Bronchial epithelial cell (primary cell): ENCODE measurements at regions not wholly inside any gene's neighbourhood (a gene's known extent, or its start where the extent isn't known, plus 50 kb on each side); places are given as distances from the start of the nearest gene placed in this dataset.
A peak's percentile ranks its signal among the peaks of the same experiment; 100 is the strongest.

Experiments
- DNase-seq: peaks from one replicate; pipeline ENCODE4 v3.0.0-alpha.2; 2010; ENCODE audit warnings: low read depth
- FAIRE-seq: peaks from 2 replicates; lab custom pipeline; 2011; peaks lifted over from hg19 to GRCh38; lab: Jason Lieb, UNC
- H3K27me3 ChIP-seq: 2 replicates; pipeline ENCODE4 v1.5.1; 2011; ENCODE audit warnings: low read length; ENCODE audit not compliant: control insufficient read depth, insufficient read depth
- H3K36me3 ChIP-seq: 2 replicates; pipeline ENCODE4 v1.5.1; 2011; ENCODE audit warnings: low read length; ENCODE audit not compliant: control insufficient read depth, insufficient read depth
- H3K4me3 ChIP-seq: 2 replicates; pipeline ENCODE4 v1.5.1; 2011; ENCODE audit warnings: mild to moderate bottlenecking, low read depth, low read length, control low read depth
- CTCF ChIP-seq: IDR thresholded peaks from 2 replicates; pipeline ENCODE4 v1.5.1; 2011; ENCODE audit warnings: mild to moderate bottlenecking, moderate library complexity, low read length, control low read depth, inconsistent platforms; ENCODE audit not compliant: insufficient read depth, severe bottlenecking

- no peak for TF ChIP-seq CTCF
- Histone ChIP-seq H3K36me3 (no peaks in the 10 kb centered on the region), H3K4me3 (no peak overlapping the region), H3K27me3 (no peaks in the 10 kb centered on the region)
- FAIRE-seq (no peak), DNase-seq (peak; percentile 81)
These were observed 413.8 kb upstream of the SLC14A2 start for GRCh38 chr18:45201489-45201888.

- H3K36me3 ChIP-seq = no peaks in the 10 kb centered on the region
- H3K27me3 ChIP-seq = no peaks in the 10 kb centered on the region
- DNase-seq (no peak), FAIRE-seq (no peak)
- H3K4me3 ChIP-seq = no peak overlapping the region
- TF ChIP-seq CTCF = no peak
These were observed 413.2 kb upstream of the SLC14A2 start for GRCh38 chr18:45202061-45202460.

GRCh38 chr18:45203677-45204076 lies 411.6 kb upstream of the SLC14A2 start:
- H3K4me3 ChIP-seq = no peak overlapping the region
- DNase-seq (no peak), FAIRE-seq (no peak)
- H3K36me3 ChIP-seq = no peaks in the 10 kb centered on the region
- no peak for TF ChIP-seq CTCF
- no peaks in the 10 kb centered on the region for H3K27me3 ChIP-seq

GRCh38 chr18:45207328-45207727 lies 407.9 kb upstream of the SLC14A2 start:
- FAIRE-seq (no peak), DNase-seq (no peak)
- Histone ChIP-seq H3K4me3 (no peak overlapping the region), H3K36me3 (no peaks in the 10 kb centered on the region), H3K27me3 (no peaks in the 10 kb centered on the region)
- TF ChIP-seq CTCF = no peak

- H3K36me3 ChIP-seq = no peaks in the 10 kb centered on the region
- H3K4me3 ChIP-seq = no peak overlapping the region
- no peak for DNase-seq
- no peaks in the 10 kb centered on the region for H3K27me3 ChIP-seq
- no peak for TF ChIP-seq CTCF
- FAIRE-seq = no peak
These were observed 407.1 kb upstream of the SLC14A2 start for GRCh38 chr18:45208164-45208563.
